Heart left ventricle (tissue), 13 donors: ENCODE measurements at regions not wholly inside any gene's neighbourhood (a gene's known extent, or its start where the extent isn't known, plus 50 kb on each side); places are given as distances from the start of the nearest gene placed in this dataset.
"Not testable (repeated sequence)": the region's sequence is repeated elsewhere in the genome, so short reads cannot be mapped to it uniquely, and the experiment has no call there.

ENCODE experiments used
- CTCF ChIP-seq, 12 donors: fragments of 200-600 bp; sonication (generic) in 4 of 12; IDR thresholded peaks; one replicate each; pipeline versions ENCODE4 v1.5.0 to v1.8.0; 2018 to 2022; ENCODE audit warnings: antibody characterized with exemption in 12 of 12, mild to moderate bottlenecking in 5 of 12
- POLR2A ChIP-seq, 2 donors: fragments of 450-650 bp; IDR thresholded peaks; one replicate each; pipeline ENCODE4 v1.6.1; 2017; ENCODE audit warnings: antibody characterized with exemption in 2 of 2, mild to moderate bottlenecking in 2 of 2, moderate library complexity in 2 of 2
- donor health status: ischemic (EF 13 %, LVEDD 7.1; RV severe dilation, severe dysfunction).
- donor health status: DM: no; HTN: yes; CAD: no.
- donor health status: DM: no; HTN: no; CAD: no.
- donor health status: ischemic (EF 25% LVEDD 6.9; RV normal size, moderate dysfunction).
- donor health status: ischemic (EF 25% LVEDD 5.7; RV mildly dilated, moderate dysfunction).
- donor health status: ischemic (EF 35%, LVEDD 5.7; RV mildly dilated, moderate dysfunction).
- donor health status: nonischemic (EF 11% LVEDD 7.7; RV severe dilation, severe dysfunction).
- donor health status: DM: yes; HTN: yes; CAD: no.
- donor health status: PGD.
- donor health status: ischemic (EF 29% LVEDD 5.4; RV normal size, mild dysfunction).
- donor health status: nonischemic (EF 23%, LVEDD 6.1; RV moderate dilation, normal function).

DNA sequence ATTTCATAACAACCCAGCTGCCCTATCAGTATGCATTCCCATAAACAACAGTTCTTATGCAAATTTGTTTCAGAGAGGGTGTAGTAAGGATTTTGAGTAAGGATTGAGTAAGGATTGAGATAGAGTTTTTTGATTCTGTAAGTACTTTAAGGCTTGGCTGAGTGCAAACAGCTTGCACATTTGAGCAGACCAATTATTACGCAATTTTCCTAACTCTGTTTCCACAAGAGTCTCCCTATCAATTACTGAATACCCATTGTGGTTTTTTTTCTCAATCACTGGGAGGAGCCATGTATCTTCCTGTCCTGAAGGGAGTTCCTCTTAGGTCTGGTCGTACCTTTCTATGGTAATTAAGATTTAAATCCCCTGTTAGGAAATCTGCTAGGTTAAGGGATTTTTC is 105.0 kb upstream of the AADAT start:
- TF ChIP-seq CTCF, POLR2A (IDR thresholded peaks at IDR 0.05): not testable (repeated sequence)
